ENCODE measurements at regions not wholly inside any gene's neighbourhood (a gene's known extent, or its start where the extent isn't known, plus 50 kb on each side); places are given as distances from the start of the nearest gene placed in this dataset.

- no peak overlapping the region for H3K9ac ChIP-seq (ENCODE audit: low read length)
- TF ChIP-seq CTCF (IDR thresholded peaks at IDR 0.05; ENCODE audit: insufficient read depth, low read depth, low read length) (no peak), EZH2 (IDR thresholded peaks at IDR 0.05; ENCODE audit: insufficient read depth, low read length) (no peak)
- Mint-ChIP-seq H3K4me1 (ENCODE audit: low read depth, unreplicated experiment) (no peaks in the 10 kb centered on the region), H3K27ac (ENCODE audit: unreplicated experiment) (no peak overlapping the region), H3K27me3 (ENCODE audit: low read depth, unreplicated experiment) (no peaks in the 10 kb centered on the region), H3K4me3 (ENCODE audit: unreplicated experiment) (no peak overlapping the region), H3K36me3 (ENCODE audit: low read depth, unreplicated experiment) (no peaks in the 10 kb centered on the region), H3K9me3 (ENCODE audit: unreplicated experiment) (no peaks in the 10 kb centered on the region)
- H3K4me1 ChIP-seq (ENCODE audit: insufficient read depth, low read length), result no peaks in the 10 kb centered on the region
- H3K4me2 ChIP-seq (ENCODE audit: low read length), result no peak overlapping the region
- no peaks in the 10 kb centered on the region for H3K36me3 ChIP-seq (ENCODE audit: insufficient read depth, low read length)
- H3K27ac ChIP-seq (ENCODE audit: low read depth, low read length), result no peak overlapping the region
- H4K20me1 ChIP-seq (ENCODE audit: insufficient read depth, low read length), result no peaks in the 10 kb centered on the region
- no peaks in the 10 kb centered on the region for H3K27me3 ChIP-seq (ENCODE audit: insufficient read depth, low read length)
- no peak overlapping the region for H3K4me3 ChIP-seq (ENCODE audit: insufficient read depth, low read depth, low read length)
- H3K79me2 ChIP-seq (ENCODE audit: insufficient read depth, low read length), result no peaks in the 10 kb centered on the region
- no peaks in the 10 kb centered on the region for H3K9me3 ChIP-seq (ENCODE audit: insufficient read depth, low read depth, low read length)
- no peak for DNase-seq (ENCODE audit: low read depth)
- FAIRE-seq, result no peak
- no peak overlapping the region for H2AFZ ChIP-seq (ENCODE audit: low read depth, low read length)
These were observed 412.9 kb downstream of the IDS start for GRCh38 chrX:149092179-149092578.

GRCh38 chrX:149079805-149080406 lies 425.2 kb downstream of the IDS start:
- Mint-ChIP-seq H3K9me3 (ENCODE audit: unreplicated experiment) (peaks cover 2% of the 10 kb centered on the region), H3K27me3 (ENCODE audit: low read depth, unreplicated experiment) (no peaks in the 10 kb centered on the region), H3K4me3 (ENCODE audit: unreplicated experiment) (no peak overlapping the region), H3K4me1 (ENCODE audit: low read depth, unreplicated experiment) (no peaks in the 10 kb centered on the region), H3K36me3 (ENCODE audit: low read depth, unreplicated experiment) (no peaks in the 10 kb centered on the region), H3K27ac (ENCODE audit: unreplicated experiment) (no peak overlapping the region)
- Histone ChIP-seq H3K9me3 (ENCODE audit: insufficient read depth, low read depth, low read length) (no peaks in the 10 kb centered on the region), H4K20me1 (ENCODE audit: insufficient read depth, low read length) (no peaks in the 10 kb centered on the region), H3K9ac (ENCODE audit: low read length) (no peak overlapping the region), H2AFZ (ENCODE audit: low read depth, low read length) (no peak overlapping the region), H3K27ac (ENCODE audit: low read depth, low read length) (no peak overlapping the region), H3K4me1 (ENCODE audit: insufficient read depth, low read length) (no peaks in the 10 kb centered on the region), H3K4me2 (ENCODE audit: low read length) (no peak overlapping the region), H3K36me3 (ENCODE audit: insufficient read depth, low read length) (no peaks in the 10 kb centered on the region), H3K27me3 (ENCODE audit: insufficient read depth, low read length) (no peaks in the 10 kb centered on the region), H3K79me2 (ENCODE audit: insufficient read depth, low read length) (no peaks in the 10 kb centered on the region), H3K4me3 (ENCODE audit: insufficient read depth, low read depth, low read length) (no peak overlapping the region)
- DNase-seq (ENCODE audit: low read depth) (no peak), FAIRE-seq (no peak)
- no peak for TF ChIP-seq CTCF (IDR thresholded peaks at IDR 0.05; ENCODE audit: insufficient read depth, low read depth, low read length)
- TF ChIP-seq EZH2 (IDR thresholded peaks at IDR 0.05; ENCODE audit: insufficient read depth, low read length), result no peak

GRCh38 chrX:149074398-149074797 lies 430.7 kb downstream of the IDS start:
- Mint-ChIP-seq H3K4me3 (ENCODE audit: unreplicated experiment) (no peak overlapping the region), H3K27ac (ENCODE audit: unreplicated experiment) (no peak overlapping the region), H3K27me3 (ENCODE audit: low read depth, unreplicated experiment) (no peaks in the 10 kb centered on the region), H3K4me1 (ENCODE audit: low read depth, unreplicated experiment) (peaks cover 3% of the 10 kb centered on the region), H3K36me3 (ENCODE audit: low read depth, unreplicated experiment) (no peaks in the 10 kb centered on the region), H3K9me3 (ENCODE audit: unreplicated experiment) (no peaks in the 10 kb centered on the region)
- TF ChIP-seq EZH2 (IDR thresholded peaks at IDR 0.05; ENCODE audit: insufficient read depth, low read length) (no peak), CTCF (IDR thresholded peaks at IDR 0.05; ENCODE audit: insufficient read depth, low read depth, low read length) (no peak)
- Histone ChIP-seq H3K4me3 (ENCODE audit: insufficient read depth, low read depth, low read length) (no peak overlapping the region), H3K4me2 (ENCODE audit: low read length) (no peak overlapping the region), H3K27me3 (ENCODE audit: insufficient read depth, low read length) (no peaks in the 10 kb centered on the region), H3K27ac (ENCODE audit: low read depth, low read length) (no peak overlapping the region), H2AFZ (ENCODE audit: low read depth, low read length) (no peak overlapping the region), H3K36me3 (ENCODE audit: insufficient read depth, low read length) (no peaks in the 10 kb centered on the region), H3K9ac (ENCODE audit: low read length) (no peak overlapping the region), H3K9me3 (ENCODE audit: insufficient read depth, low read depth, low read length) (no peaks in the 10 kb centered on the region), H4K20me1 (ENCODE audit: insufficient read depth, low read length) (no peaks in the 10 kb centered on the region), H3K4me1 (ENCODE audit: insufficient read depth, low read length) (no peaks in the 10 kb centered on the region), H3K79me2 (ENCODE audit: insufficient read depth, low read length) (no peaks in the 10 kb centered on the region)
- peak; percentile 91 for FAIRE-seq
- no peak for DNase-seq (ENCODE audit: low read depth)

All from astrocyte (in vitro differentiated cells and primary cell).